ENCODE measurements at regions not wholly inside any gene's neighbourhood (a gene's known extent, or its start where the extent isn't known, plus 50 kb on each side); places are given as distances from the start of the nearest gene placed in this dataset.

GRCh38 chr2:185471441-185471840, 267.2 kb upstream of the FSIP2 start:
- no peak for FAIRE-seq
- dilution Hi-C loops (cut with MboI; ENCODE audit: extremely low pct_ligation_motif_present, low sequenced_read_pairs) (no loop called here), intact Hi-C loops (cut with micrococcal nuclease) (no loop called here)
- CTCF ChIA-PET: no interaction called here
- no peak overlapping the region for H2AFZ ChIP-seq (ENCODE audit: low read depth, low read length)
- H3K9ac ChIP-seq (replicated peaks; ENCODE audit: extremely low read depth, insufficient read depth, low read length): no peak overlapping the region
- no peaks in the 10 kb centered on the region for H3K27me3 ChIP-seq (ENCODE audit: control insufficient read depth in 2 of 2, insufficient read depth in 2 of 2, low read length in 2 of 2)
- no peaks in the 10 kb centered on the region for H3K9me1 ChIP-seq (replicated peaks; ENCODE audit: control insufficient read depth, extremely low read depth, insufficient read depth, low read length)
- H3K4me1 ChIP-seq (ENCODE audit: control insufficient read depth, extremely low read depth, insufficient read depth, low read length): no peaks in the 10 kb centered on the region
- H3K36me3 ChIP-seq (ENCODE audit: control insufficient read depth in 2 of 2, extremely low read depth in 1 of 2, insufficient read depth in 2 of 2, low read length in 2 of 2): no peaks in the 10 kb centered on the region
- no peak overlapping the region for H3K4me3 ChIP-seq (replicated peaks in 1 of 3; ENCODE audit: insufficient read depth in 1 of 3, low read depth in 1 of 3, low read length in 3 of 3)
- H4K20me1 ChIP-seq (replicated peaks; ENCODE audit: control insufficient read depth, extremely low read depth, insufficient read depth, low read length): no peaks in the 10 kb centered on the region
- no peak overlapping the region for H3K27ac ChIP-seq (ENCODE audit: insufficient read depth, low read depth, low read length)
- no peaks in the 10 kb centered on the region for H3K9me3 ChIP-seq (replicated peaks; ENCODE audit: control insufficient read depth, insufficient read depth, low read length)
- BruUV-seq (replicated peaks): no TSS peak
- H3K79me2 ChIP-seq (ENCODE audit: control insufficient read depth, insufficient read depth, low read length): no peaks in the 10 kb centered on the region
- DNase-seq (ENCODE audit: low read depth, low spot score): no peak
- no peak for TF ChIP-seq MYC (IDR thresholded peaks at IDR 0.05; ENCODE audit: low read depth, low read length)
- POLR2A ChIA-PET: no interaction called here
- H3K4me2 ChIP-seq (ENCODE audit: insufficient read depth, low read length): no peak overlapping the region

- Histone ChIP-seq H4K20me1 (replicated peaks; ENCODE audit: control insufficient read depth, extremely low read depth, insufficient read depth, low read length) (no peaks in the 10 kb centered on the region), H3K4me2 (ENCODE audit: insufficient read depth, low read length) (no peak overlapping the region), H3K36me3 (ENCODE audit: control insufficient read depth in 2 of 2, extremely low read depth in 1 of 2, insufficient read depth in 2 of 2, low read length in 2 of 2) (no peaks in the 10 kb centered on the region), H3K27me3 (ENCODE audit: control insufficient read depth in 2 of 2, insufficient read depth in 2 of 2, low read length in 2 of 2) (no peaks in the 10 kb centered on the region), H3K9me3 (replicated peaks; ENCODE audit: control insufficient read depth, insufficient read depth, low read length) (peaks cover under 1% of the 10 kb centered on the region), H3K4me3 (replicated peaks in 1 of 3; ENCODE audit: insufficient read depth in 1 of 3, low read depth in 1 of 3, low read length in 3 of 3) (no peak overlapping the region), H2AFZ (ENCODE audit: low read depth, low read length) (no peak overlapping the region), H3K4me1 (ENCODE audit: control insufficient read depth, extremely low read depth, insufficient read depth, low read length) (no peaks in the 10 kb centered on the region), H3K9me1 (replicated peaks; ENCODE audit: control insufficient read depth, extremely low read depth, insufficient read depth, low read length) (no peaks in the 10 kb centered on the region), H3K79me2 (ENCODE audit: control insufficient read depth, insufficient read depth, low read length) (no peaks in the 10 kb centered on the region), H3K27ac (ENCODE audit: insufficient read depth, low read depth, low read length) (no peak overlapping the region), H3K9ac (replicated peaks; ENCODE audit: extremely low read depth, insufficient read depth, low read length) (no peak overlapping the region)
- DNase-seq (ENCODE audit: low read depth, low spot score): no peak
- no peak for FAIRE-seq
- CTCF ChIA-PET: no interaction called here
- dilution Hi-C loops (cut with MboI; ENCODE audit: extremely low pct_ligation_motif_present, low sequenced_read_pairs): no loop called here
- no TSS peak for BruUV-seq (replicated peaks)
- intact Hi-C loops (cut with micrococcal nuclease): no loop called here
- POLR2A ChIA-PET: no interaction called here
- TF ChIP-seq POLR2A (IDR thresholded peaks at IDR 0.05; ENCODE audit: low read depth, low read length): no peak
- TF ChIP-seq EZH2 (IDR thresholded peaks at IDR 0.05; ENCODE audit: borderline replicate concordance, low read depth, low read length, severe bottlenecking): no peak
- TF ChIP-seq POLR2AphosphoS5 (IDR thresholded peaks at IDR 0.05; ENCODE audit: insufficient read depth, low read depth, low read length): no peak
- TF ChIP-seq GATA2 (IDR thresholded peaks at IDR 0.05; ENCODE audit: insufficient read depth, insufficient read length, low read depth, low read length): no peak
- no peak for TF ChIP-seq MAX (IDR thresholded peaks at IDR 0.05; ENCODE audit: insufficient read depth, insufficient read length)
- no peak for TF ChIP-seq CTCF (IDR thresholded peaks at IDR 0.05; ENCODE audit: extremely low read depth in 1 of 2, insufficient read depth in 1 of 2, low read depth in 1 of 2, low read length in 2 of 2)
- TF ChIP-seq JUN (IDR thresholded peaks at IDR 0.05; ENCODE audit: borderline replicate concordance, insufficient read depth, insufficient read length, low read depth): no peak
Observed at GRCh38 chr2:185472574-185472973, 266.0 kb upstream of the FSIP2 start.

All from endothelial cell of umbilical vein (primary cell).